LNCAP (cell line): ENCODE measurements at regions not wholly inside any gene's neighbourhood (a gene's known extent, or its start where the extent isn't known, plus 50 kb on each side); places are given as distances from the start of the nearest gene placed in this dataset.

Source experiments
- CTCF ChIP-seq: fragments of 450-650 bp; IDR thresholded peaks from 2 replicates; pipeline ENCODE4 v1.5.1; 2017; ENCODE audit warnings: mild to moderate bottlenecking

GRCh38 chr21:38912102-38912629 is 106.4 kb downstream of the ETS2 start:
- TF ChIP-seq CTCF, result no peak

- no peak for TF ChIP-seq CTCF
These were observed 105.9 kb downstream of the ETS2 start for GRCh38 chr21:38911484-38912101.

- no peak for TF ChIP-seq CTCF
These were observed 104.8 kb downstream of the ETS2 start for GRCh38 chr21:38910390-38911067.

GRCh38 chr21:38909929-38910328 is 104.2 kb downstream of the ETS2 start:
- TF ChIP-seq CTCF, result no peak

- TF ChIP-seq CTCF, result no peak
These were observed 103.4 kb downstream of the ETS2 start for GRCh38 chr21:38909109-38909508.

- TF ChIP-seq CTCF, result no peak
These were observed 102.8 kb downstream of the ETS2 start for GRCh38 chr21:38908537-38908936.

GRCh38 chr21:38905752-38906151 is 100.0 kb downstream of the ETS2 start:
- no peak for TF ChIP-seq CTCF
